ENCODE measurements at regions not wholly inside any gene's neighbourhood (a gene's known extent, or its start where the extent isn't known, plus 50 kb on each side); places are given as distances from the start of the nearest gene placed in this dataset.

GRCh38 chr4:62328526-62328925 is 1128.4 kb downstream of the ADGRL3 start:
- H3K27me3 ChIP-seq (replicated peaks in 1 of 7) = no peaks in the 10 kb centered on the region
- 87 to 92% (median 87%) methylated on average over 2 of the region's 2 CpGs for WGBS, 5 donors

DNA sequence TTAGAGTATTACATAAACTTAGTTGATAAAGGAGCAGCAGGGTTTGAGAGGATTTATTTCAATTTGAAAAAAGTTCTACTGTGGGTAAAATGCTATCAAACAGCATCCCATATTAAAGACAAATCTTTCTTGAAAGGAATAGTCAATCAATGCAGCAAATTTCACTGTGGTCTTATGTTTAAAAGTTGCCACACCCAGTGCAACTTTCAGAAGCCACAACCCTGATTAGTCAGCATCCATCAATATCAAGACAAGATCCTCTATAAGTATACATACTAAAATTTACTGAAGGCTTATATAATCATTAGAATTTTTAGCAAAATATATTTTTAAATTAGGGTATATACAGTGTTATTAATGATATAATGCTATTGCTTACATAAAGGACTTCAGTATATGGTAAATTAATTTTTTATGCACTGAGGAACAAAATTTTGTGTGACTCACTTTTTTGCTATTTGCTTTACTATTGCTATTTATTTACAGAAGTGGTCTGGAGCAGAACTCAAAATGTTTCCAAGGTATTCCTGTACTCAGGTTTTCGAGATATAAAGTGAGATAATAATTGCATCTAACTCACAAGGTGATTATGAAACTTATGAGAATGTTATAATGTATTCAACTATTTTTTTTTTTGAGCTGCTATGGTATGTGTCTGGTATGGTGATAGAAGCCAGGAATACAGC is 1127.6 kb downstream of the ADGRL3 start:
- 45 to 65% (median 54%) methylated on average over 1 of the region's 1 CpG for WGBS, 5 donors
- DNase-seq = no peak
- Histone ChIP-seq H3K4me1 (no peaks in the 10 kb centered on the region), H3K27me3 (replicated peaks in 1 of 7) (no peaks in the 10 kb centered on the region), H3K4me3 (no peak overlapping the region), H3K36me3 (no peaks in the 10 kb centered on the region), H3K9me3 (peaks cover 0 to 29% (median 7%) of the 10 kb centered on the region in 8 donors), H3K27ac (no peak overlapping the region)
- intact Hi-C loops (cut with DNase I; ENCODE audit: low total_unique reads) = no loop called here
- TF ChIP-seq, protein P1, sequence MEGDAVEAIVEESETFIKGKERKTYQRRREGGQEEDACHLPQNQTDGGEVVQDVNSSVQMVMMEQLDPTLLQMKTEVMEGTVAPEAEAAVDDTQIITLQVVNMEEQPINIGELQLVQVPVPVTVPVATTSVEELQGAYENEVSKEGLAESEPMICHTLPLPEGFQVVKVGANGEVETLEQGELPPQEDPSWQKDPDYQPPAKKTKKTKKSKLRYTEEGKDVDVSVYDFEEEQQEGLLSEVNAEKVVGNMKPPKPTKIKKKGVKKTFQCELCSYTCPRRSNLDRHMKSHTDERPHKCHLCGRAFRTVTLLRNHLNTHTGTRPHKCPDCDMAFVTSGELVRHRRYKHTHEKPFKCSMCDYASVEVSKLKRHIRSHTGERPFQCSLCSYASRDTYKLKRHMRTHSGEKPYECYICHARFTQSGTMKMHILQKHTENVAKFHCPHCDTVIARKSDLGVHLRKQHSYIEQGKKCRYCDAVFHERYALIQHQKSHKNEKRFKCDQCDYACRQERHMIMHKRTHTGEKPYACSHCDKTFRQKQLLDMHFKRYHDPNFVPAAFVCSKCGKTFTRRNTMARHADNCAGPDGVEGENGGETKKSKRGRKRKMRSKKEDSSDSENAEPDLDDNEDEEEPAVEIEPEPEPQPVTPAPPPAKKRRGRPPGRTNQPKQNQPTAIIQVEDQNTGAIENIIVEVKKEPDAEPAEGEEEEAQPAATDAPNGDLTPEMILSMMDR (IDR thresholded peaks at IDR 0.05 in 8 of 11, conservative IDR thresholded peaks at IDR 0.05 in 3 of 11) = no peak
- TF ChIP-seq POLR2AphosphoS5 (IDR thresholded peaks at IDR 0.05) (no peak), POLR2A (IDR thresholded peaks at IDR 0.05) (no peak)

More at GRCh38 chr4:62328526-62328925, 1128.4 kb downstream of the ADGRL3 start:
- DNase-seq = no peak
- Histone ChIP-seq H3K9me3 (peaks cover 0 to 35% (median 8%) of the 10 kb centered on the region in 8 donors), H3K4me3 (no peak overlapping the region), H3K27ac (no peak overlapping the region), H3K4me1 (no peaks in the 10 kb centered on the region), H3K36me3 (no peaks in the 10 kb centered on the region)
- intact Hi-C loops (cut with DNase I; ENCODE audit: low total_unique reads) = no loop called here
- TF ChIP-seq, protein P1 (IDR thresholded peaks at IDR 0.05 in 8 of 11, conservative IDR thresholded peaks at IDR 0.05 in 3 of 11) = no peak
- TF ChIP-seq POLR2AphosphoS5 (IDR thresholded peaks at IDR 0.05) = no peak

DNA sequence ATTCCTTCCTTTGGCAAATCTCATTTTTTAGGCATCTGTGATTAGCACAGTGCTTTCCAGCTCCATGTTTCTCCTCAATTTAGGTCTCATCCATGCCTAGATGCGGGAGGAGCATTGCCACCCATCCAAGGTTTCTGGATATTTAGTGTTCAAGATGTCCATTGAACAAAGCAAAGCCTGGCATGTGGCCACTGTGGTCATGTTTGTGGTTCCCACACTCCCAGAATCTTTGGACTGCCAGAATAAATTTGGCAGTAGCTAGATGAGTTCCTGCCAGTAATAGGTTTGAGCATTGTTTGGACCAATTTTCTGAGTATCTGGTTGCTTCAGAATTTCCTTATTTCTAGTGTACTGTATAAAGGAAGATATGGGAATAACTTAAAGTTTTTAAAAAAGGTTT is 1124.1 kb downstream of the ADGRL3 start:
- H3K4me1 ChIP-seq = no peaks in the 10 kb centered on the region
- intact Hi-C loops (cut with DNase I; ENCODE audit: low total_unique reads) = no loop called here
- H3K27me3 ChIP-seq (replicated peaks in 1 of 7) = no peaks in the 10 kb centered on the region
- no peak overlapping the region for H3K27ac ChIP-seq
- TF ChIP-seq, protein P1 (IDR thresholded peaks at IDR 0.05 in 8 of 11, conservative IDR thresholded peaks at IDR 0.05 in 3 of 11) = no peak
- no peak overlapping the region for H3K4me3 ChIP-seq
- peaks cover 0 to 14% (median 0%) of the 10 kb centered on the region in 8 donors for H3K9me3 ChIP-seq
- 55 to 81% (median 76%) methylated on average over 1 of the region's 1 CpG for WGBS, 5 donors
- H3K36me3 ChIP-seq = no peaks in the 10 kb centered on the region
- DNase-seq = no peak

DNA sequence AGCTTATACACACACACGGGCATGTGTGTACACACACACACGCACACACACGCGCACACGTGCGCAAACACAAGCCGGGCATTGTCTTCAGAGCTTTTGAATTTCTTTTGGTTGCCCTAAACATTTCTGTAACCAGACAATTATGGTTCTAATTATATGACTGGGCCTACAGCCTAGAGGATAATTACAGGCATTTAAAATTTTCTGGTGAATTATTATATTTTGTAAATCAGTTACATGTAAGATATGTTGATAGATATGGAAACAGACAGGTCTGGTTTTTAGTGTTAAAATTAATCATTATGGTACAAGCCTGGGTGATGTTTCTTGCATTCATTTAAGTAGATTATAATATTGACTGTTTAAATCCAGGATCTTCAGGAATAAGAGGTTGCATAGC is 1120.5 kb downstream of the ADGRL3 start:
- H3K9me3 ChIP-seq = peaks cover 0 to 40% (median 23%) of the 10 kb centered on the region in 8 donors
- no peak for TF ChIP-seq POLR2AphosphoS5 (IDR thresholded peaks at IDR 0.05)
- TF ChIP-seq POLR2A (IDR thresholded peaks at IDR 0.05) = no peak
- WGBS, 5 donors = 94 to 97% (median 96%) methylated on average over 7 of the region's 7 CpGs
- intact Hi-C loops (cut with DNase I; ENCODE audit: low total_unique reads) = no loop called here
- no peak for DNase-seq
- H3K27me3 ChIP-seq (replicated peaks in 1 of 7) = no peaks in the 10 kb centered on the region
- H3K4me3 ChIP-seq = no peak overlapping the region
- H3K36me3 ChIP-seq = no peaks in the 10 kb centered on the region
- no peak overlapping the region for H3K27ac ChIP-seq
- H3K4me1 ChIP-seq = no peaks in the 10 kb centered on the region
